Esophagus mucosa (tissue), 1 donor: ENCODE measurements at regions not wholly inside any gene's neighbourhood (a gene's known extent, or its start where the extent isn't known, plus 50 kb on each side); places are given as distances from the start of the nearest gene placed in this dataset.
A peak's percentile ranks its signal among the peaks of the same experiment; 100 is the strongest.
"Not testable (repeated sequence)": the region's sequence is repeated elsewhere in the genome, so short reads cannot be mapped to it uniquely, and the experiment has no call there.

Source experiments
- ATAC-seq: fragments of 200-7000 bp; cut with Tn5 transposase; one replicate; pipeline ENCODE4 v1.9.1; 2020
- donor health status: DM: yes; HTN: yes; CAD: no.

- no peak for ATAC-seq
Observed at GRCh38 chr2:207413376-207413907, 116.3 kb upstream of the CREB1 start.

- peak; percentile 23 for ATAC-seq
Observed at GRCh38 chr2:207416111-207416510, 113.7 kb upstream of the CREB1 start.

- ATAC-seq, result no peak
Observed at GRCh38 chr2:207416900-207417299, 112.9 kb upstream of the CREB1 start.

- ATAC-seq, result no peak
Observed at GRCh38 chr2:207417301-207417718, 112.5 kb upstream of the CREB1 start.

GRCh38 chr2:207418419-207418818, 111.3 kb upstream of the CREB1 start:
- ATAC-seq, result no peak

DNA sequence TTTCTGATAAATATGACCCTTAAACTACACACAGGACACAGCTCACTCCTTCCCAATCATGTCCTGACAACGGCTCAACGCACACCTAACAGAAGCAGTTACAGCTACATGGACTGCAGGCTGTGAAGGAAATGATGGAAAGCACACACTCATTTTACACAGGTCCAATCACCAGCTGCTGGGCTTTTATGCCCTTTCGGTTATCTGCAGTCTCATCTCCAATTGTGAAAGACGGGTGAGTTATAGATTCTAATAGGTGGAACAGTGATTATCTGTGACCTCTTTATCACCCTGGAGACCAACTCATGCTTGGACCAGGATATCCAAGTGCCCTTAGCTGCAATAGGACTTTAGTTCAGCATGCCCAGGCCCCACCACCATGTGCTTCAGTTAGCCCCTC, 110.4 kb upstream of the CREB1 start:
- no peak for ATAC-seq

GRCh38 chr2:207421671-207422070, 108.1 kb upstream of the CREB1 start:
- ATAC-seq, result no peak

GRCh38 chr2:207422380-207422779, 107.4 kb upstream of the CREB1 start:
- ATAC-seq, result no peak

- no peak for ATAC-seq
Observed at GRCh38 chr2:207423886-207424285, 105.9 kb upstream of the CREB1 start.

DNA sequence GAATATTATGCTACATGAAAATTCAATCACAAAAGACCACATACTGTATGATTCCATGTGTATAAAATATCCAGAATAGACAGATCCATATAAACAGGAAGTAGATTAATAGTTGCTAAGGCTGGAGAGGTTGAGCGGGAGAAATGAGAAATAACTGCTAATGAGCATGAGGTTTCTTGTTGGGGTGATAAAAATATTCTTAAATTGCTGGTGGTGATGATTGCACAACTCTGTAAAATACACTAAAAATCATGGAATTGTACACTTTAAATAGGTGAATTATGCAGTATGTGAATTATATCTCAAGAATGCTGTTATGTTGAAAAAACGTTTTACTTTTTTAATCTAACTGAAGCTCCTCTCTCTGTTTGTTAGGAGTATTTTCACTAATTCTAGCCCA, 101.8 kb upstream of the CREB1 start:
- no peak for ATAC-seq

DNA sequence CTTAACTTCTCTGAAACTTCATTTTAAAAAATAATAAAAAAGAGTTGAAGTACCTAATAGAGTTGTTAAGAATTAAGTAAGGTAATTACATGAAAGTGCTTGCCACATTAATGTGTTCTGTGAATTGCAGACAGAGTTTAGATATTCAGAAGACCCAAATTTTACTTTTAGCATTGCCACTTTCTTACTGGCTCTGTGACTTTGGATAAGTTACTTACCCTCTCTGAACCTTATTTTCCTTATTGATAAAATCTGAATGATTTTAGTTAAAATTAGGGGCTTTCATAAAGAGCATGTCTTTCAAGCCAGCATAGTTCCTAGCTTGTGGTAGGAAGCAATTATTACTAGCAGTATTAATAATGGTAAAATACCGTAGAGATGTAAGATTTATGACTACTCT, 101.2 kb upstream of the CREB1 start:
- no peak for ATAC-seq

DNA sequence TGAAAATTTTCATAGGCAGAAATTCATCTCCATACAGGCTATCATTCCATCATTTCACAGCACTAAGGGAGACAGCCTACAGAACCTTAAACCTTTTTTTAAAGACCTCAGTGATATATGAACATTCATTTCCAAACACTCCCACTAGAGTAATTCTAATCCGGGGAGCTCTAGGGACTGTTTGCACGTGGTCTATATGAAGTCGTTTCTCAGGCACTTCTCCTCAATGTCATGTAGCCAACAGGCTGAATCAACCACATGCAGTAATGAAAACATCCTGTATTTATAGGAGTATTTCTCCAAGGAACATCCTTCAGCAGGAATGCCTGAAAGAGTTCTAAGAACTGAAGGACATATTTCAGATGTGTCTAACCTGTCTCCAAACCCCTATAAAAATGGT, 97.3 kb upstream of the CREB1 start:
- no peak for ATAC-seq

- ATAC-seq, result peak; percentile 93
Observed at GRCh38 chr2:207434306-207434705, 95.5 kb upstream of the CREB1 start.

GRCh38 chr2:207434899-207435465, 94.8 kb upstream of the CREB1 start:
- ATAC-seq, result no peak

DNA sequence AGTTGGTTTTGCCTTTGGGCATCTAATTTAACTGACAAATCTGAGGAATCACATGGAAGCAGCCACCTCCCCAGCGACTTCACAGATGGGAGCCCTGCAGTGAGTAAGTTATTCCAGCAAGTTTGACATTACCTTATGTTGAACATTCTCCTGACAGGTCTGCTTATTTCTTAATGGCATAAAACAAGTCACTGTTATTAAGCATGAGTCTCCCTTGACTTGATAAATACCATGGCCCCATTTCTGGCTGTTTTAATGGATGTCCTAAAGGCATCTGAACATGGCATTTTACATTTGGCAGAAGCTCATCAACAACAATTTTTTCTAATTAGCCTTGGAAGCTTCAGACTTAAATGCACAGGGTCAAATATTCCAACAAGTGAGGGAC, 92.6 kb upstream of the CREB1 start:
- ATAC-seq, result no peak

DNA sequence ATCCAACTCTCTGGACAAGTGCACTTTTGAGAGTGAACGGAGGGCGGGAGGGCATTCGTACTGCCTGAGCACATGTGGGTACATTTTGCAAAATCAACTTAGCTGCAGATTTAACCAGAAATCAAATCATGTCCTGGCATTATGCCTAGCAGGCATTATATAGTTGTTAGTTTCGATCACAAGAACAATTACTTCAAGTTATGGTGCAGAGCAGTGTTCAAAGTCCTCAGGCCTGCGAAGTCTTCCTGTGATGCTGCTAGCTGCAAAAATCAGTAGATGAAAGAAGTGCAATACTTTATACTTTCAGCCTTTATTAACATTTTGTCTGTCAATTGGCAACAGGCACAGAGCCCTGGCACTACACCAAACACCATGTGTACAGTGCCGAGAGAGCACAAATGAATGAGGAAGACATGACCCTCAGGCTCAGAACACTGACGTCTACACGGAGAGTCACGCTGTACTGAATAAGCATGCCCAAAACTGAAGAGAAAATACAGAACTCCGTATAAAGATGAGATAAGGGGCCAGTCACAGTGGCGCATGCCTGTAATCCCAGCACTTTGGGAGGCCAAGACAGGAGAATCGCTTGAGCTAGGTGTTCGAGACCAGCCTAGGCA, 92.1 kb upstream of the CREB1 start:
- ATAC-seq, result peak; percentile 58

DNA sequence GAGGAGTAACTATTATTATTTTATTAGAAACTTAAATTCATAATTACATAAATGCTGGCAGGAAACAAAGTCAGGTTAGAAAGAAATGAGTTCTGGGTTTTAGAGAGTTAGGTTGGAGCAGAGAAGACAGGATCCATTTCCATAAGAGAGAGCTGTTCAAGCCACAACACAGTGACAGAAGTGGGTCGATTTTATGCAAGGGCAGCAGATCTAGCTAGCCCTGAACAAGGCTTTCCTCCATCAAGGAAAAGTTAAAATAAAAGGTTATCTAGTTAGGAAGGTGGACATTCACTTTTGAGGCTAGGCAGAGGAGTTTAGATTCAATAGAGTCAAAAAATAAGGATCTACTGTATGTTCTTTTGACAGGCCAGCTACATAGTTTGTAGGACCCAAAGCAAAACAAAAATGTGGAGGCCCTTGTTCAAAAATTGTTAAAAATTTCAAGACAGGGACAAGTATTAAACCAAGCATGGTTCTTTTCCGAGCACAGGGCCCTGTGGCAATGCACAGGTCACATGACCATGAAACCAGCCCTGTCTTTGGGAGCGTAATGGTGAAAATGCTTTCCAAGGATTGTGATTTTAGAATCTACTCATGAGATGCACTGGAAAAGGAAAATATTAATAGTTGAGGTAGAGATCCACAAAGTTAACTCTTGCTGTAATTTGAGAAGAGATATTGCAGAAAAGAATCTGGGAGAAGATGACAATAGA, 91.2 kb upstream of the CREB1 start:
- ATAC-seq, result no peak

GRCh38 chr2:207439881-207440280, 89.9 kb upstream of the CREB1 start:
- ATAC-seq, result not testable (repeated sequence)

GRCh38 chr2:207444756-207445155, 85.0 kb upstream of the CREB1 start:
- ATAC-seq, result no peak

DNA sequence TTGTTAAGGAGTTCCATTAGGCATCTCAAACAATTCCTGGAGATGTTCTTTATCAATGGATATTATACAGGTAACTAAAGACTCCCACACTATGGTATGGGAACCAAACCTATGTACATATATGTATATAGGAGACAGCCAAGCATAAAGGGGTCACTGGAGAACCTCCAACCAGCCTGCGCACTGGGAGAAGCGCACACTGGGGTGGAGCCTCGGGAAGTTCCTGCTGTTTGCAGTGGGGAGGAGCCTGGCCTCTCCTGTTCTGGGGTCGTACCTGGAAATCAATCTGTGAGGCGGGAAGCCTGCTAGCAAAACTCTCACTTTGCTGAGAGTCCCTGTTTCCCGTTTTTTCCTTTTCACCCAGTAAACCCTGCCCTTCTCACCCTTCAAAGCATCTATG, 83.1 kb upstream of the CREB1 start:
- no peak for ATAC-seq

- ATAC-seq, result no peak
Observed at GRCh38 chr2:207448006-207448405, 81.8 kb upstream of the CREB1 start.

DNA sequence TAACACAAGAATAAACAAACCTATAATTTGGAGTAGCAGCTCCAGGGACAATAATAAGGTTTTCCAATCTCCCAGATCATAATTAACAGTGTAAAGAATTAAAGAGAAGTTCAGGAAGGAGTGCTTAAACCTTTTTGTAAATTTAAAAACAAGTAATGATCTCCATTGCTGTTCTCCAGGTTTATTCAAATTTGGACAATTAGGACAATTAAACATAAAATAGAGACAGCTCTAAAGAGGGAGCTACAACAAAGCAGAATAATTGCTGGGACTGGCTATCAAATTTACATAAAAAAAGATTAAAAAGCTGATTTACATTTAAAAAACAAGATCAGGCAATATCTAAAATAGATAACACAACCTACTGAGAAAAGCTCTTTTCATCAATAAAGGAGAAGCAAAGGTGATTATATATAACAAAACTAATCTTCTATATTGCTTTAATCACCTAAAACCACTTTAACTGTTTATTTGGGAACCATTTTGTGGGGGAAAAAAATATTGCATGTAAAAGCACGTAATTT, 80.1 kb upstream of the CREB1 start:
- no peak for ATAC-seq

DNA sequence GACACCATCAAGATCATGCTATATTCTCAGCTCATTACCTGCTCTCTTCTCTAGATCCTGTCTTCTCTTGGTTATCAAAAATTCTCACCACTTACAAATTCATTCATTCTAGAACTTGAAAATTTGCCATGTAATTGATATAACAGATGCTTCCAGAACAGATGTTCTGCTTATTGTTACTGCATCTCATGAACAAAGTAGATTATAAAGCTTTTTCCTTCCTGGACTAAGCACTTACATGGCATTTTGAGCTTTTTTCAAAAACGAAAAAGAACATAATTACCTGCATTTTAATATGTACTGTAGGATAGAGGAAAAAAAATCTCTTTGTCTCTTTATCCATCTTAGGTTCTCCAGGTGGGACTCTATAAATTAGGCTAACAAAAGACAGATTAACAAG, 79.6 kb upstream of the CREB1 start:
- no peak for ATAC-seq

- ATAC-seq, result no peak
Observed at GRCh38 chr2:207458582-207458981, 71.2 kb upstream of the CREB1 start.
